GM21717 (cell line): ENCODE measurements at regions not wholly inside any gene's neighbourhood (a gene's known extent, or its start where the extent isn't known, plus 50 kb on each side); places are given as distances from the start of the nearest gene placed in this dataset.
"Not testable (repeated sequence)": the region's sequence is repeated elsewhere in the genome, so short reads cannot be mapped to it uniquely, and the experiment has no call there.

ENCODE experiments used
- ATAC-seq: cut with Tn5 transposase; IDR thresholded peaks from one replicate; pipeline ENCODE4 v1.9.1; 2021; ENCODE audit warnings: mild to moderate bottlenecking, moderate library complexity; ENCODE audit not compliant: unreplicated experiment

DNA sequence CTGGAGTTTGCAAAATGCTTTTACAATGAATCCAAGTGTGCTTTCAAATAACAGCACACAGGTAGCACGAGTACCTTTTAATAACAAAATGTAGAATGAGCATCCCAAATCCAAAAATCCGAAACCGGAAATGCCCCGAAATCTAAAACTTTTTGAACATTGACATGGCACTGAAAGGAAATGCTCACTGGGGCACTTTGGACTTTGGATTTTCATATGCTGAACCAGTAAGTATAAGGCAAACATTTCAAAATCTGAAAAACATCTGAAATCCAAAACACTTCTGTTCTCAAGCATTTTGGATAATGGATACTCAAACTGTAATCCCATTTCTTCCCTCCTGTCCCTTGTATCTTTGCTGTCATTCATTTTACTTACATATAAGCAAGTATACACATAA lies 50.1 kb downstream of the GCNT4 start:
- ATAC-seq, result no peak

- ATAC-seq, result no peak
These were observed 56.4 kb downstream of the GCNT4 start for GRCh38 chr5:74995926-74996325.

DNA sequence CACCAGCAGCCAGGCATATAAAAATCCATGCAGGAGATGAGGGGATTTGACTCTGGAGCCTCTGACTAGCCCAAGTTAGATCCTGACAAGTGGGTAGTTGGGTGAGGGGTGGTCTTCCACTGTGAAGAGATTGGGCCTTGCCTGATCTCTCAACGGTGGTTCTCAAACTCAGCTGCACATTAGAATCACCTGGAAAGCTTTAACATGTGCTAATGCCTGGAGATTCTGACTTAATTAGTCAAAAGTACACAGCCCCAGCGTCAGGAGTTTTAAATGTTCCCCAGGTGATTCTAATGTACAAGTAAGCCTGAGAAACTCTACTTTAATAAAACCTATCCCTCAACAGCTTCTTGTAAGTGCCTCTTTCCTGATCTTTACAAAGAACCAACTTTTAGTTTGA lies 57.5 kb downstream of the GCNT4 start:
- ATAC-seq, result no peak

GRCh38 chr5:74993743-74994142 lies 58.6 kb downstream of the GCNT4 start:
- no peak for ATAC-seq

GRCh38 chr5:74992791-74993190 lies 59.6 kb downstream of the GCNT4 start:
- ATAC-seq, result no peak

DNA sequence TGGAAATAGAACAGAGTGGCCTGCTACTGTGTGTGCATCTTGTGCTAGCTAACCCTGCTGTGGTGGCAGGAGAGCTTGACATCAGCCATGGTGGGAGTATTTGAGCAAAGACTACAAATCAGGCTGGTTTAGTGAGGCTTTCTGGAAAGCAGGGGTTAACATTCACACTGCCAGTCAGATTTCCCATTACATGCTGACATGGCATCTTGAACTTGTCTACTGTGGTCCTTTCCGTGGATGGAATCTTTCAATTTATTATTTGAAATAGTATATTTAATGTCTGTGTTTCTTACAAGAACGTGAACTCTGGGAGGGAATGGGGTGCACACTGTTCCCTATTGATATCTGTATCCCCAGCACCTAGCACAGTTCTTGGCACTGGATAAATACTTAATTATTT lies 60.8 kb downstream of the GCNT4 start:
- ATAC-seq, result no peak

DNA sequence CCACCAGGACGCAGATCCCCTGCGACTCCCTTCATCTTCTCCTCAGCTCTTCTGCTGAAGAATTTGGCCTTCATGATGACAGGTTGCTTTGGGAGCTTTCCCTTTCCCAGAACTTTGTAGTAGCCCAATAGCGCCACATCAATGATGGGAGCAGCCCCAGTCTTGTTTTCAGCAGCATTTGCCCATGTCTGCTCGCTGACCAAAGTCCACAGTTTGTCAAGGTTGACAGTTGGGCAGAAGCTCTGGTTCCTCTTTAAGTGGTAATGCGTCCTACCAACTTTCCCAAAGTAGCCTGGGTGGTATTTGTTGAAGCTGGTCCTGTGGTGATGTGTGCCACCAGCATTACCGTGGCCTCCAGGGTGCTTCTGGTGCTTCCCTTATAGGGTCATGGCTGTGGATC lies 62.2 kb downstream of the GCNT4 start:
- ATAC-seq, result no peak

DNA sequence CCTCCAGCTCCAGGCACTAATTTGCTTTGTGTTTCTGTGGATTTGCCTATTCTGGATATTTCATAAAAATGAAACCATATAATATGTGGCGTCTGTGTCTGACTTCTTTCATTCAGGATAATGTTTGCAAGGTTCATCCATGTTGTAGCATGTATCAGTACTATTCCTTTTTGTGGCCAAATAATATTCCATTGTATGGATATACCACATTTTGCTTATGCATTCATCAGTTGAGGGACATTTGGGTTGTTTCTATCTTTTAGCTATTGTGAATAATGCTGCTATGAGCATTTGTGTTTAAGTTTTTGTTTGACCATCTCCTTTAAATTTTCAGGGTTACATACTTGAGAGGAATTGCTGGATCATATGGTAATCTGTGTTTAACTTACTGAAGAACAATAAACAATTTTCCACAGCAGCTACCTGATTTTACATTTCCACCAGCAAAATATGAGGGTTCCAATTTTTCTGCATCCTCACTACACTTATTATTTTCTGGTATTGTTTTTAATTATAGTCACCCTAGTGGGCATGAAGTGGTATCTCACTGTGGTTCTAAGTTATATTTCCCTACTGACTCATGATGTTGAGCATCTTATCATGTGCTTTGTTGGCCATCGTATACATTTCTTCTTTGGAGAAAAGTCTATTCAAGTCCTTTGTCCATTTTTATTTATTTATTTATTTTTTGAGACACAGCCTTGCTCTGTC lies 63.9 kb downstream of the GCNT4 start:
- no peak for ATAC-seq

- ATAC-seq, result no peak
These were observed 74.0 kb downstream of the GCNT4 start for GRCh38 chr5:74978345-74978744.

DNA sequence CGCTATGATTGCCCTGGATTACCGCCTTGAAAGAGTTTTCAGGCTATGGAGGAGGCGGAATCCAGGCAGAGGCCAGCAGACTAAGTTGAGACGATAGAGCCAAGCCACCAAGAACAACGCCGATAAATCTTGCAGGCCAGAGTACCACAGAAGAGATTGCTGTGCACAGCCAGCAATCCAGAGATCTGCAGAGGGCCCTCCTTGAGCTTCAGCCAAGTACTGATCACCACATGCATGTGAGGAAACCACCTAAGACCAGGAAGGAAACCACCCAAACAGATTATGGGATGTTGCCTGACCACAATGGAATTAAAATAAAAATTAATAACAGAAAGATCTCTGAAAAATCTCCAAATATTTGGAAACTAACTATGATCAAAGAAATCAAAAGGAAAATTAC lies 74.9 kb downstream of the GCNT4 start:
- no peak for ATAC-seq

DNA sequence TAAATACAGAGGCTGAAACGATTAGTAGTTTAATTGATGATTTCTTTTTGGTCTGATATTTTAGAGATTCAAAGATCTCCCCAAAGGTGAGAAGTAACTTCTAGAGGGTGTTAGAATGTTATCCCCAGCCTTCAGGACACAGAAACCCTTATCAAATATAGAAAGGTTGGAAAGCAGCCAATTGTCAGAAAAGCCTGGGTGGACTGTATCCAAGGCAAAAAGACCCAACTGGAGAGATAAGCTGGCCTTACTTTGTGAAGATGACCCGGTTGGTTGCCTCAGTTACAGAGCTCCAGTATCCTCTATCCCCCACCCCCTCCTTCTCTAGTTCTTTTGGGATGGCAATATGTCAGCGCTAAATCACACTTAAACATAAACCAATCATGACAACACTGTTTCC lies 75.7 kb downstream of the GCNT4 start:
- ATAC-seq, result no peak

DNA sequence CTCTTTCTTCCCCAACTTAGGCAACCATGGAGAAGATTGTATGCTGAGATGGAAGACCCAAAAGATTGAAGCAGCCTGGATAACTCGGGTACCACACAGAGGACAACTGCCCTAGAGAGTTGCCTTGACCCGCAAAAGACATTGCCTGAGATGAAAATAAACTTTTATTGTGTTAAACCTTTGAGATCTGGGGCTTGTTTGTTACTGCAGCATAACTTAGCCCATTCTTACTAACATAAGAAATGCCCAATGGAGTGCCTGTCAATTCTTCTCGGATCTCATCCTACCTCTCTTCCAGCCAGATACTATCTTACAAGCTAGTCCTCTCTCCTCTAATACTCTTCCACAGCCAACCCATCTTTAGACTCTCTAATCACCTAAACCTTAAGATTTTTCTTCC lies 76.8 kb downstream of the GCNT4 start:
- ATAC-seq, result no peak

DNA sequence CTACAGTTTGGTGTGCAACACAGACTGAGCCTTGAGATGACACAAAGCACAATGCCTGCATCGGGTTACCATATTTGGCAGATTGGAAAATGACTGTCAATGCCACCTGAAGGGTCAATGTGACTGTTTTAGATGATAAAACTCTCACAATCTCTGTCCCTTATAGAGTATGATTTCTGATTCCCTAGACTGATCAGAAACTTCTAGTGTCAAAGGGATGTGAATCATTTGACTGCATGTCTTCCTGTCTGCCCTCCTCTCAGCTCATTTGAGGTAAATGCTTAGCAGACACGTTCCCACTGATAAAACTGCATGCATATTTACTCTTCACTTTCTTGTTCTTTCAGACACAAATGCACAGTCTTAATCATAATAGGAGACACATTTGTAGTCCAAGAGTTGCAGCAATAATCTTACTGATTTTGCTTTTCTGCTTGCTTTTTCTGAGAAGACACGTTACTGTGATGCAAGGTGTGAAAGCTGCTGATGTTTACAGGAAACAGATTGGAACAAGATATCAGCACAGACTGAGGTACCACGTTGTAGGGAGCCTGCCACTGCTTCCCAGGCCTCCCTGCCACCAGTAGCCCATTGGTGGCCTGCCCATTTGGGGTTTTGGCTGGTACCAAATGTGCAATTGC lies 77.8 kb downstream of the GCNT4 start:
- ATAC-seq, result no peak

DNA sequence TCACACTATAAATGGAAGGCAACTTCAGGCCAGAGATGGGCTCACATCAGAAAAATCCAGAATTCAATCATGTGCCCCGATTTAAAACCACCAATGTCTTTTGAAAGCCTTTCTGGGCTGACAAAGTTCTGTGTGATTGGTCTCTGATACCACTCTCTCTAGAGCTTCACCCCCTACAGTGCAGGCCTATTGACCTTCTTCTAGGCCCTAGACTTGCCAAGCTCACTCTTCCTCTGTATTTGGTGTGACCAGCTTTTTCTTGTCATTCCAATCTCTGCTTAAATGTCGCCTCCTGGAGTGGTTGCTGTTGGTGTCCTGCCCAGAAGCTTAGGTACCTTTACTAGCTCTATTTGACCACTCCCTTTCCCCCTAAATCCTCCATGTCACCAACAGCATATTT lies 78.7 kb downstream of the GCNT4 start:
- ATAC-seq, result no peak

- ATAC-seq, result no peak
These were observed 80.4 kb downstream of the GCNT4 start for GRCh38 chr5:74971947-74972460.

- ATAC-seq, result not testable (repeated sequence)
These were observed 81.5 kb downstream of the GCNT4 start for GRCh38 chr5:74970891-74971290.

GRCh38 chr5:74969726-74970125 lies 82.6 kb downstream of the GCNT4 start:
- ATAC-seq, result no peak

DNA sequence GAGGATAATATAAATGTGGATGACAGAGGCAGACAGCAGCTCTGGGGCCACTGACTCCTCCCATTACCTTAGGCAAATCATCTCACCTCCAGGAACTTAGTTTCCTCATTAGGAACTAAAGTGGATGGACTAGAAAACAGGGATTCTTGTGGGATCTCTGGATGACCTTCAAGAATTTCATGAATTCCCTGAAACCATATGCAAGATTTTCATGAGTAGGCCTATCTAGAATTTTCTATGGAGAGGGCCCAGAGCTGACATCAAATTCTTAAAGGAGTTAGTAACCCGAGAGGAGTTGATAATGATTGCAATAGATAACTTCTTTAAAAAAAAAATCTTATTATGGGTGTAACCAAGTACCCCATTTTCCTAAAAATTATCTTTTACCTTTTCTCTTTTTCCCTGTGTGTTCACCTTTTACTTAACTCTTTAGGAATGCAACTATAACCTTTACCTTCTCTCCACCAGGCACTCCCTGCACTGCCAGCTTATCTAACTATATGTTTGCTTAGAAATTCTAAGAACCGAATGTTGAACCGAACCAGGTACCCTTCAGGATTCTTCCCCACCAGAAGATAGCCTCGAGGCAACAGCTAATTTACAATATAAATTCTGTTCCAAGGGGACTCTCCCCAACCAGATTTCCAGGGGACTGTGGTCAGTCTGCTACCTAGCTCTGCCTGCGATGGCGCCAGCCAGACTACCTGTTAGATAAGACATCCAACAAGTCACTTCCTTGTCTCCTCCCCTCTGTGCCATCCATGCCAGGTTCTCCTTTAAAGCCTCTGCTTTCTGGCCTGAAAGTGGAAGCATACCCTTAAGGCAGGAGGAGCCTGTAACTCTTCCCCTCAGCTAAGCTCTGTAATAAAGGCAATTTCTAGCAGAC lies 86.0 kb downstream of the GCNT4 start:
- ATAC-seq, result no peak

DNA sequence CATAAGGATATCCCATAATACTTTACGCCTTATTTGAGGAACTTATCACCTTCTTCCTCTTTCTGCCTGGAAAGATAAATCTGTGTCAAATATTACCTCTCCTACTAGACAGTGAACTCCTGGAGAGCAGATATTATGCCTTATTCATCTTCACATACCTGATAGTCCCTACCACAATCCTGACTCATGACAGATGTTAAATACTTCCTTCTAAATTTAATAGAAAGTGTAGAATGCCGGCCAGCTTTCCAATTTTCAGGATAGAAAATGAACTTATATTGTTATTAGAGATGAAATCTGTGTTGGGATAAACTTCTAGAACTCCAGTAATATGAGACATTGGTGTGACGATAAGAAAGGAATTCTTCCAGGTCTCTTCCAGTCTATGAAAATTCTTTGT lies 89.0 kb downstream of the GCNT4 start:
- ATAC-seq, result no peak

GRCh38 chr5:74957906-74958305 lies 91.7 kb upstream of the FAM169A start:
- ATAC-seq, result no peak

- no peak for ATAC-seq
These were observed 91.0 kb upstream of the FAM169A start for GRCh38 chr5:74957029-74957784.
